ENCODE measurements at regions not wholly inside any gene's neighbourhood (a gene's known extent, or its start where the extent isn't known, plus 50 kb on each side); places are given as distances from the start of the nearest gene placed in this dataset.

- WGBS, 2 donors (ENCODE audit: low coverage in 1 of 2): 79 to 82% methylated on average over 2 to 4 of the region's 4 CpGs
- ATAC-seq: no peak
- Histone ChIP-seq H3K4me3 (no peak overlapping the region), H3K27me3 (peaks cover 80% of the 10 kb centered on the region), H3K27ac (no peak overlapping the region), H3K4me1 (peaks cover 0 to 12% (median 0%) of the 10 kb centered on the region in 3 donors), H3K9me3 (peaks cover 0 to 26% (median 0%) of the 10 kb centered on the region in 3 donors), H3K36me3 (no peaks in the 10 kb centered on the region)
- TF ChIP-seq EP300 (IDR thresholded peaks at IDR 0.05): no peak
- TF ChIP-seq POLR2A (IDR thresholded peaks at IDR 0.05): no peak
- TF ChIP-seq, protein P1, sequence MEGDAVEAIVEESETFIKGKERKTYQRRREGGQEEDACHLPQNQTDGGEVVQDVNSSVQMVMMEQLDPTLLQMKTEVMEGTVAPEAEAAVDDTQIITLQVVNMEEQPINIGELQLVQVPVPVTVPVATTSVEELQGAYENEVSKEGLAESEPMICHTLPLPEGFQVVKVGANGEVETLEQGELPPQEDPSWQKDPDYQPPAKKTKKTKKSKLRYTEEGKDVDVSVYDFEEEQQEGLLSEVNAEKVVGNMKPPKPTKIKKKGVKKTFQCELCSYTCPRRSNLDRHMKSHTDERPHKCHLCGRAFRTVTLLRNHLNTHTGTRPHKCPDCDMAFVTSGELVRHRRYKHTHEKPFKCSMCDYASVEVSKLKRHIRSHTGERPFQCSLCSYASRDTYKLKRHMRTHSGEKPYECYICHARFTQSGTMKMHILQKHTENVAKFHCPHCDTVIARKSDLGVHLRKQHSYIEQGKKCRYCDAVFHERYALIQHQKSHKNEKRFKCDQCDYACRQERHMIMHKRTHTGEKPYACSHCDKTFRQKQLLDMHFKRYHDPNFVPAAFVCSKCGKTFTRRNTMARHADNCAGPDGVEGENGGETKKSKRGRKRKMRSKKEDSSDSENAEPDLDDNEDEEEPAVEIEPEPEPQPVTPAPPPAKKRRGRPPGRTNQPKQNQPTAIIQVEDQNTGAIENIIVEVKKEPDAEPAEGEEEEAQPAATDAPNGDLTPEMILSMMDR (IDR thresholded peaks at IDR 0.05): no peak
- no peak for TF ChIP-seq POLR2AphosphoS5 (IDR thresholded peaks at IDR 0.05)
Measured at GRCh38 chr17:73802314-73802713, 158.1 kb upstream of the SDK2 start.

DNA sequence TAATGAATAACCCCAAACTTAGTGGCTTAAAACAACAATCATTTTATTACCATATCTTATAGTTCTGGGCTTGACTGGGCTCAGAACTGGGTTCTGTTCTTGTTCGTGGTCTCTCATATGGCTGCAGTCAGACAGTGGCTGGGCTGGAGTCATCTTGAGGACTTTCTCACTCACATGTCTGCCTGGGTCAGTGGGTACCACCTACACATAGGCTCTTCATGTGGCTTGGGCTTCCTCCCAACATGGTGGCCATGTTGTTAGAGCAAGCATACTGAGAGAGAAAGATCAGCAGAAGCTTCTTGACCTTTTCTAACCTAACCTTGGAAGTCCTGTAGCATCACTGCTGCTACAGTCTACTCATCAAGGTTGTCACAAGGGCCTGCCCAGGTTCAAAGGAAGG lies 158.6 kb upstream of the SDK2 start:
- Histone ChIP-seq H3K36me3 (no peaks in the 10 kb centered on the region), H3K4me3 (no peak overlapping the region), H3K4me1 (peaks cover 0 to 8% (median 0%) of the 10 kb centered on the region in 3 donors), H3K27me3 (peaks cover 77% of the 10 kb centered on the region), H3K27ac (no peak overlapping the region), H3K9me3 (peaks cover 0 to 26% (median 0%) of the 10 kb centered on the region in 3 donors)
- no peak for ATAC-seq
- no peak for TF ChIP-seq EP300 (IDR thresholded peaks at IDR 0.05)
- TF ChIP-seq POLR2AphosphoS5 (IDR thresholded peaks at IDR 0.05): no peak
- TF ChIP-seq, protein P1 (IDR thresholded peaks at IDR 0.05): no peak
- TF ChIP-seq POLR2A (IDR thresholded peaks at IDR 0.05): no peak
- WGBS, 2 donors (ENCODE audit: low coverage in 1 of 2): 75 to 100% methylated on average over 1 of the region's 1 CpG

- no peaks in the 10 kb centered on the region for H3K36me3 ChIP-seq
- no peak overlapping the region for H3K4me3 ChIP-seq
- no peak for ATAC-seq
- H3K27ac ChIP-seq: no peak overlapping the region
- H3K4me1 ChIP-seq: no peaks in the 10 kb centered on the region
- H3K9me3 ChIP-seq: peaks cover 0 to 26% (median 0%) of the 10 kb centered on the region in 3 donors
- 58 to 73% methylated on average over 2 to 3 of the region's 4 CpGs for WGBS, 2 donors (ENCODE audit: low coverage in 1 of 2)
- TF ChIP-seq EP300 (IDR thresholded peaks at IDR 0.05) (no peak), POLR2A (IDR thresholded peaks at IDR 0.05) (no peak), POLR2AphosphoS5 (IDR thresholded peaks at IDR 0.05) (no peak)
- TF ChIP-seq, protein P1 (IDR thresholded peaks at IDR 0.05): no peak
- peaks cover 75% of the 10 kb centered on the region for H3K27me3 ChIP-seq
Measured at GRCh38 chr17:73803964-73804435, 159.8 kb upstream of the SDK2 start.

DNA sequence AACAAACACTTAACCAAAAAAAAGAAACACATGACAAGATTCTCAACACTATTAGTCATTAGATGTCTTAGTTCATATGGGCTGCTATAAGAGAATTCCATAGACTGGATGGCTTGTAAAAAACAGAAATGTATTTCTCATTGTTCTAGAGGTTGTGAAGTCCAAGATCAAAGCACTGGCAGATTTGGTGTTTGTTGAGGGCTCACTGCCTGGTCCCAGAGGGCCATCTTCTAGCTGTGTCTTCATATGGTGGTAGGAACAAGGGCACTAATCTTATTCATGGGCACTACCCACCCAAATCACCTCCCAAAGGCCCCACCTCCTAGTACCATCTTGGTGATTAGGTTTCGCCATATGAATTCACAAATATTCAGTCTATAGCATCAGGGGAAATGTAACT lies 162.5 kb upstream of the SDK2 start:
- Histone ChIP-seq H3K27ac (no peak overlapping the region), H3K4me3 (no peak overlapping the region), H3K4me1 (no peaks in the 10 kb centered on the region), H3K9me3 (peaks cover 0 to 25% (median 0%) of the 10 kb centered on the region in 3 donors), H3K36me3 (no peaks in the 10 kb centered on the region), H3K27me3 (peaks cover 48% of the 10 kb centered on the region)
- TF ChIP-seq EP300 (IDR thresholded peaks at IDR 0.05) (no peak), POLR2AphosphoS5 (IDR thresholded peaks at IDR 0.05) (no peak), POLR2A (IDR thresholded peaks at IDR 0.05) (no peak)
- TF ChIP-seq, protein P1 (IDR thresholded peaks at IDR 0.05): no peak
- ATAC-seq: no peak
- 86 to 100% methylated on average over 1 of the region's 1 CpG for WGBS, 2 donors (ENCODE audit: low coverage in 1 of 2)

- no peaks in the 10 kb centered on the region for H3K36me3 ChIP-seq
- WGBS, 2 donors (ENCODE audit: low coverage in 1 of 2): 41 to 100% methylated on average over 2 of the region's 5 CpGs
- TF ChIP-seq, protein P1 (IDR thresholded peaks at IDR 0.05): no peak
- TF ChIP-seq POLR2A (IDR thresholded peaks at IDR 0.05): no peak
- no peak for TF ChIP-seq POLR2AphosphoS5 (IDR thresholded peaks at IDR 0.05)
- no peak for TF ChIP-seq EP300 (IDR thresholded peaks at IDR 0.05)
- ATAC-seq: no peak
- H3K27ac ChIP-seq: no peak overlapping the region
- H3K4me1 ChIP-seq: no peaks in the 10 kb centered on the region
- no peak overlapping the region for H3K4me3 ChIP-seq
- peaks cover 5% of the 10 kb centered on the region for H3K27me3 ChIP-seq
- no peaks in the 10 kb centered on the region for H3K9me3 ChIP-seq
Measured at GRCh38 chr17:73813201-73813600, 169.0 kb upstream of the SDK2 start.
